IMR-90 (cell line): ENCODE measurements at regions not wholly inside any gene's neighbourhood (a gene's known extent, or its start where the extent isn't known, plus 50 kb on each side); places are given as distances from the start of the nearest gene placed in this dataset.

Source experiments
- BHLHE40 ChIP-seq: fragments of 150-350 bp; IDR thresholded peaks from 2 replicates; pipeline ENCODE4 v1.6.1; 2016; ENCODE audit warnings: mild to moderate bottlenecking, low read depth, low read length
- CTCF ChIP-seq: conservative IDR thresholded peaks from 2 replicates; pipeline ENCODE4 v1.5.1; 2012; ENCODE audit warnings: mild to moderate bottlenecking, low read depth, low read length, improper control_type of control experiment
- POLR2A ChIP-seq: IDR thresholded peaks from 2 replicates; pipeline ENCODE4 v1.6.1; 2012; ENCODE audit warnings: mild to moderate bottlenecking, low read depth, low read length

GRCh38 chr3:28019740-28020139 is 221.7 kb upstream of the CMC1 start:
- TF ChIP-seq CTCF, result no peak
- no peak for TF ChIP-seq BHLHE40
- no peak for TF ChIP-seq POLR2A
